GM12874 (cell line): ENCODE measurements at regions not wholly inside any gene's neighbourhood (a gene's known extent, or its start where the extent isn't known, plus 50 kb on each side); places are given as distances from the start of the nearest gene placed in this dataset.

ENCODE experiments used
- TF ChIP-seq, protein P1 (sequence below): IDR thresholded peaks from 2 replicates; pipeline ENCODE4 v1.5.1; 2011; ENCODE audit warnings: low read depth, mild to moderate bottlenecking, control low read depth, low read length, moderate library complexity; ENCODE audit not compliant: insufficient read depth

- TF ChIP-seq, protein P1, sequence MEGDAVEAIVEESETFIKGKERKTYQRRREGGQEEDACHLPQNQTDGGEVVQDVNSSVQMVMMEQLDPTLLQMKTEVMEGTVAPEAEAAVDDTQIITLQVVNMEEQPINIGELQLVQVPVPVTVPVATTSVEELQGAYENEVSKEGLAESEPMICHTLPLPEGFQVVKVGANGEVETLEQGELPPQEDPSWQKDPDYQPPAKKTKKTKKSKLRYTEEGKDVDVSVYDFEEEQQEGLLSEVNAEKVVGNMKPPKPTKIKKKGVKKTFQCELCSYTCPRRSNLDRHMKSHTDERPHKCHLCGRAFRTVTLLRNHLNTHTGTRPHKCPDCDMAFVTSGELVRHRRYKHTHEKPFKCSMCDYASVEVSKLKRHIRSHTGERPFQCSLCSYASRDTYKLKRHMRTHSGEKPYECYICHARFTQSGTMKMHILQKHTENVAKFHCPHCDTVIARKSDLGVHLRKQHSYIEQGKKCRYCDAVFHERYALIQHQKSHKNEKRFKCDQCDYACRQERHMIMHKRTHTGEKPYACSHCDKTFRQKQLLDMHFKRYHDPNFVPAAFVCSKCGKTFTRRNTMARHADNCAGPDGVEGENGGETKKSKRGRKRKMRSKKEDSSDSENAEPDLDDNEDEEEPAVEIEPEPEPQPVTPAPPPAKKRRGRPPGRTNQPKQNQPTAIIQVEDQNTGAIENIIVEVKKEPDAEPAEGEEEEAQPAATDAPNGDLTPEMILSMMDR: no peak
These were observed 271.4 kb downstream of the RASSF9 start for GRCh38 chr12:85564786-85565185.

DNA sequence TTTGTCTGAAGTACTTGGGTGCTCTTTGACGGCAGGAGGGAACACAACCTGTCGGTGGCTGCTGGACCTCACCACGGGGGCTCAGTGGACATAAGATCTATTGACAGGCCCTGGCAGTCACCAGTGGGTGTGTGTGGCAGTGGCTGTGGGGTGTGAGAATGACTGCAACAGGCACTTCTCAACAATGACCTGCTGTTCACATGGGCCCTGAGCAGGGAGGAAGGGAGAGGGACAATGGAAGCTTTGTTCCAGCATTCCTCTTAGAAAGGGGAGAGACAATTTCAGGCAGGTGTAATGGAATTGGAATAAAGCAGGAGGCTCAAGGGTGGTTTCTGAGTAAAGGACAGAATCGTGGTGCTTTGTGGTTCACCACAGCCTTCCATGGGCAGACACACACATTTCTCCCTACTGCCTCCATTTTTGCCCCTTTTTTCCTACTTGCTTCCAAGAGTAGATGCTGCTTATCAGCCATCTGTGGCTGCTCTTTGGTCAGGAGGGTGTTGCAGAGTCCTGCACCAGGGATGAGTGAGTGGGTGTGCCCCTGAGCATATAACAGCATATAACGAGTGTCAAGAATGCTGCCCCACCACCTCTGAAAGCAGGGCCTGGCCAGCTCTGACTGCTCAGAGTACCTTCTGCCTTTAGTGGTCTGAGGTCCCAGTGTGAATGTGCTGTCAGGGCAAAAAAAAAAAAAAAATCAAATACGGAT lies 267.7 kb downstream of the RASSF9 start:
- TF ChIP-seq, protein P1: no peak

- TF ChIP-seq, protein P1: no peak
These were observed 266.9 kb downstream of the RASSF9 start for GRCh38 chr12:85569261-85569660.

GRCh38 chr12:85572956-85573355 lies 263.3 kb downstream of the RASSF9 start:
- TF ChIP-seq, protein P1: no peak

GRCh38 chr12:85573635-85574214 lies 262.5 kb downstream of the RASSF9 start:
- TF ChIP-seq, protein P1: no peak

GRCh38 chr12:85574291-85574690 lies 261.9 kb downstream of the RASSF9 start:
- TF ChIP-seq, protein P1: no peak

- TF ChIP-seq, protein P1: peak; percentile 64
These were observed 260.8 kb downstream of the RASSF9 start for GRCh38 chr12:85575120-85576096.
